Neural cell (in vitro differentiated cells): ENCODE measurements at regions not wholly inside any gene's neighbourhood (a gene's known extent, or its start where the extent isn't known, plus 50 kb on each side); places are given as distances from the start of the nearest gene placed in this dataset.

ENCODE experiments used
- H2AFZ ChIP-seq: fragments of 200-600, 300-800 bp; sonication (generic), shearing (Covaris generic); 2 replicates; pipeline ENCODE4 v1.6.0; 2014; ENCODE audit warnings: low read depth, mild to moderate bottlenecking, antibody characterized with exemption, low read length, moderate library complexity
- H3F3A ChIP-seq: fragments of 200-600 bp; shearing (Covaris generic); 2 replicates; pipeline ENCODE4 v1.6.1; 2016; ENCODE audit warnings: mild to moderate bottlenecking, moderate library complexity, mixed read lengths, antibody characterized with exemption, low read length; ENCODE audit not compliant: insufficient read depth, poor library complexity, severe bottlenecking
- H3K27ac ChIP-seq: fragments of 200-600, 300-800 bp; sonication (generic), shearing (Covaris generic); 2 replicates; pipeline ENCODE4 v1.5.1; 2014; ENCODE audit warnings: mild to moderate bottlenecking, low read length, moderate library complexity
- H3K27me3 ChIP-seq: fragments of 300-800, 200-600 bp; sonication (generic), shearing (Covaris generic); 2 replicates; pipeline ENCODE4 v1.6.0; 2014; ENCODE audit warnings: mild to moderate bottlenecking, low read depth, low read length, moderate library complexity; ENCODE audit not compliant: insufficient read depth
- H3K36me3 ChIP-seq: fragments of 300-800, 200-600 bp; sonication (generic), shearing (Covaris generic); 2 replicates; pipeline ENCODE4 v1.5.1; 2014; ENCODE audit warnings: mild to moderate bottlenecking, antibody characterized with exemption, low read length, moderate library complexity; ENCODE audit not compliant: insufficient read depth
- H3K4me2 ChIP-seq: fragments of 300-800, 200-600 bp; sonication (generic), shearing (Covaris generic); 2 replicates; pipeline ENCODE4 v1.6.0; 2014; ENCODE audit warnings: mild to moderate bottlenecking, low read length
- H3K4me3 ChIP-seq: fragments of 300-800, 200-600 bp; sonication (generic), shearing (Covaris generic); 2 replicates; pipeline ENCODE4 v1.5.1; 2014; ENCODE audit warnings: mild to moderate bottlenecking, low read length, moderate library complexity
- H3K79me2 ChIP-seq: fragments of 200-600 bp; shearing (Covaris generic); replicated peaks from 2 replicates; pipeline ENCODE4 v1.6.0; 2014; ENCODE audit warnings: mild to moderate bottlenecking, low read length, moderate library complexity; ENCODE audit not compliant: insufficient read depth
- H3K9ac ChIP-seq: fragments of 300-800, 200-600 bp; sonication (generic), shearing (Covaris generic); 2 replicates; pipeline ENCODE4 v1.6.1; 2016; ENCODE audit warnings: mild to moderate bottlenecking, low read length, mixed read lengths
- H3K9me2 ChIP-seq: fragments of 200-600 bp; shearing (Covaris generic); 2 replicates; pipeline ENCODE4 v1.6.1; 2016; ENCODE audit warnings: mild to moderate bottlenecking, low read length, mixed read lengths; ENCODE audit not compliant: insufficient read depth
- H3K9me3 ChIP-seq: fragments of 200-600, 300-800 bp; sonication (generic), shearing (Covaris generic); 2 replicates; pipeline ENCODE4 v1.6.1; 2016; ENCODE audit warnings: mild to moderate bottlenecking, mixed run types, low read length, moderate library complexity, mixed read lengths
- H4K20me1 ChIP-seq: fragments of 200-600 bp; shearing (Covaris generic); 2 replicates; pipeline ENCODE4 v1.6.1; 2016; ENCODE audit warnings: mild to moderate bottlenecking, mixed run types; ENCODE audit not compliant: insufficient read depth
- CTCF ChIP-seq: fragments of 450-650 bp; IDR thresholded peaks from 2 replicates; pipeline ENCODE4 v1.5.1; 2014; ENCODE audit warnings: antibody characterized with exemption, mild to moderate bottlenecking, moderate library complexity; ENCODE audit not compliant: poor library complexity, severe bottlenecking
- EP300 ChIP-seq: fragments of 450-650 bp; conservative IDR thresholded peaks from 2 replicates; pipeline ENCODE4 v1.6.1; 2014; ENCODE audit warnings: antibody characterized with exemption, mild to moderate bottlenecking, moderate library complexity; ENCODE audit not compliant: poor library complexity, severe bottlenecking
- EZH2 ChIP-seq: fragments of 200-600, 300-800 bp; shearing (Covaris generic), sonication (generic); IDR thresholded peaks from 2 replicates; pipeline ENCODE4 v1.6.1; 2014; ENCODE audit warnings: antibody characterized with exemption, low read length, borderline replicate concordance, mild to moderate bottlenecking; ENCODE audit not compliant: insufficient read depth, poor library complexity, severe bottlenecking
- MXI1 ChIP-seq: fragments of 450-650 bp; conservative IDR thresholded peaks from 2 replicates; pipeline ENCODE4 v1.6.1; 2014; ENCODE audit warnings: antibody characterized with exemption, mild to moderate bottlenecking; ENCODE audit not compliant: poor library complexity, severe bottlenecking
- POLR2AphosphoS5 ChIP-seq: IDR thresholded peaks from 2 replicates; pipeline ENCODE4 v1.6.1; 2012
- RAD21 ChIP-seq: fragments of 450-650 bp; conservative IDR thresholded peaks from 2 replicates; pipeline ENCODE4 v1.6.1; 2014; ENCODE audit warnings: antibody characterized with exemption, mild to moderate bottlenecking, moderate library complexity
- SMC3 ChIP-seq: fragments of 450-650 bp; conservative IDR thresholded peaks from 2 replicates; pipeline ENCODE4 v1.6.1; 2014; ENCODE audit warnings: antibody characterized with exemption, mild to moderate bottlenecking, moderate library complexity; ENCODE audit not compliant: poor library complexity
- TAF1 ChIP-seq: IDR thresholded peaks from 2 replicates; pipeline ENCODE4 v1.6.1; 2012; ENCODE audit warnings: low read depth
- TF ChIP-seq, protein P1 (sequence below): IDR thresholded peaks from 2 replicates; pipeline ENCODE4 v1.6.1; 2012; ENCODE audit warnings: borderline replicate concordance

- H3K79me2 ChIP-seq, result no peaks in the 10 kb centered on the region
- no peak overlapping the region for H2AFZ ChIP-seq
- H4K20me1 ChIP-seq, result no peaks in the 10 kb centered on the region
- H3K4me3 ChIP-seq, result no peak overlapping the region
- no peaks in the 10 kb centered on the region for H3K36me3 ChIP-seq
- no peak for TF ChIP-seq RAD21
- TF ChIP-seq, protein P1, sequence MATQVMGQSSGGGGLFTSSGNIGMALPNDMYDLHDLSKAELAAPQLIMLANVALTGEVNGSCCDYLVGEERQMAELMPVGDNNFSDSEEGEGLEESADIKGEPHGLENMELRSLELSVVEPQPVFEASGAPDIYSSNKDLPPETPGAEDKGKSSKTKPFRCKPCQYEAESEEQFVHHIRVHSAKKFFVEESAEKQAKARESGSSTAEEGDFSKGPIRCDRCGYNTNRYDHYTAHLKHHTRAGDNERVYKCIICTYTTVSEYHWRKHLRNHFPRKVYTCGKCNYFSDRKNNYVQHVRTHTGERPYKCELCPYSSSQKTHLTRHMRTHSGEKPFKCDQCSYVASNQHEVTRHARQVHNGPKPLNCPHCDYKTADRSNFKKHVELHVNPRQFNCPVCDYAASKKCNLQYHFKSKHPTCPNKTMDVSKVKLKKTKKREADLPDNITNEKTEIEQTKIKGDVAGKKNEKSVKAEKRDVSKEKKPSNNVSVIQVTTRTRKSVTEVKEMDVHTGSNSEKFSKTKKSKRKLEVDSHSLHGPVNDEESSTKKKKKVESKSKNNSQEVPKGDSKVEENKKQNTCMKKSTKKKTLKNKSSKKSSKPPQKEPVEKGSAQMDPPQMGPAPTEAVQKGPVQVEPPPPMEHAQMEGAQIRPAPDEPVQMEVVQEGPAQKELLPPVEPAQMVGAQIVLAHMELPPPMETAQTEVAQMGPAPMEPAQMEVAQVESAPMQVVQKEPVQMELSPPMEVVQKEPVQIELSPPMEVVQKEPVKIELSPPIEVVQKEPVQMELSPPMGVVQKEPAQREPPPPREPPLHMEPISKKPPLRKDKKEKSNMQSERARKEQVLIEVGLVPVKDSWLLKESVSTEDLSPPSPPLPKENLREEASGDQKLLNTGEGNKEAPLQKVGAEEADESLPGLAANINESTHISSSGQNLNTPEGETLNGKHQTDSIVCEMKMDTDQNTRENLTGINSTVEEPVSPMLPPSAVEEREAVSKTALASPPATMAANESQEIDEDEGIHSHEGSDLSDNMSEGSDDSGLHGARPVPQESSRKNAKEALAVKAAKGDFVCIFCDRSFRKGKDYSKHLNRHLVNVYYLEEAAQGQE, result no peak
- no peak for TF ChIP-seq POLR2AphosphoS5
- no peak for TF ChIP-seq MXI1
- no peak for TF ChIP-seq EZH2
- no peak for TF ChIP-seq CTCF
- TF ChIP-seq TAF1, result no peak
- no peak for TF ChIP-seq EP300
- TF ChIP-seq SMC3, result no peak
- H3K27ac ChIP-seq, result no peak overlapping the region
- H3K9ac ChIP-seq, result no peak overlapping the region
- H3F3A ChIP-seq, result no peaks in the 10 kb centered on the region
- H3K9me2 ChIP-seq, result no peaks in the 10 kb centered on the region
- H3K27me3 ChIP-seq, result no peaks in the 10 kb centered on the region
- no peaks in the 10 kb centered on the region for H3K9me3 ChIP-seq
- no peak overlapping the region for H3K4me2 ChIP-seq
Measured at GRCh38 chr20:62558779-62559178, 83.0 kb upstream of the GATA5 start.

GRCh38 chr20:62560162-62560561 is 82.1 kb upstream of the SLCO4A1 start:
- no peak overlapping the region for H3K27ac ChIP-seq
- no peaks in the 10 kb centered on the region for H3F3A ChIP-seq
- no peaks in the 10 kb centered on the region for H4K20me1 ChIP-seq
- H3K27me3 ChIP-seq, result no peaks in the 10 kb centered on the region
- no peaks in the 10 kb centered on the region for H3K79me2 ChIP-seq
- no peak overlapping the region for H3K4me2 ChIP-seq
- H3K9me2 ChIP-seq, result no peaks in the 10 kb centered on the region
- no peak overlapping the region for H3K4me3 ChIP-seq
- H3K36me3 ChIP-seq, result no peaks in the 10 kb centered on the region
- no peaks in the 10 kb centered on the region for H3K9me3 ChIP-seq
- H3K9ac ChIP-seq, result no peak overlapping the region
- H2AFZ ChIP-seq, result no peak overlapping the region
- TF ChIP-seq MXI1, result no peak
- TF ChIP-seq CTCF, result no peak
- no peak for TF ChIP-seq EP300
- TF ChIP-seq EZH2, result no peak
